Stimulated activated CD8-positive, alpha-beta memory T cell treated with anti-CD3 and anti-CD28 coated beads, Interleukin-2, amount 100 ng/mL, for 1 hour (primary cell): ENCODE measurements at regions not wholly inside any gene's neighbourhood (a gene's known extent, or its start where the extent isn't known, plus 50 kb on each side); places are given as distances from the start of the nearest gene placed in this dataset.

Experiments used
- DNase-seq, 2 donors: peaks; one replicate each; pipeline ENCODE4 v3.0.0-alpha.2; 2020; ENCODE audit warnings: low read depth in 2 of 2

GRCh38 chr9:90393365-90394152 lies 249.1 kb downstream of the DIRAS2 start:
- DNase-seq = no peak

DNA sequence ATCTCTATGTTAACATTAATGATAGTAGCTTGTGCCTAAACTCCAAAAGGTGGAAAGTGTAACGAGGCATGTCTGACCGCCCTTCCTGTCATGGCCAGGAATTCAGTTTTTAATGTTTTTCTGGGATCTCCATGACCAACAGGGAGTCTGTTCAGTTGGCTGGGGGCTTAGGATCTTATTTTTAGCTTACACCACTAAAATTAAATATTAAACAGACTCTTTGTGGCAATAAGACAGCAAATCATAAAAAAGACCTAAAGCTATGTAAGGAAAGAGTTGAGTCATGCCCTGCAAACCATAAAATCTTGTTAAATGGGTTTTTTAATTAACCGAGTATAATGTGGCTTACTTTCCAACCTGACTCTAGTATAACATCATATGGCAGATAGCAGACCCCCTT lies 247.8 kb downstream of the DIRAS2 start:
- DNase-seq = no peak

- DNase-seq = no peak
Observed at GRCh38 chr9:90400091-90400490, 242.5 kb downstream of the DIRAS2 start.

DNA sequence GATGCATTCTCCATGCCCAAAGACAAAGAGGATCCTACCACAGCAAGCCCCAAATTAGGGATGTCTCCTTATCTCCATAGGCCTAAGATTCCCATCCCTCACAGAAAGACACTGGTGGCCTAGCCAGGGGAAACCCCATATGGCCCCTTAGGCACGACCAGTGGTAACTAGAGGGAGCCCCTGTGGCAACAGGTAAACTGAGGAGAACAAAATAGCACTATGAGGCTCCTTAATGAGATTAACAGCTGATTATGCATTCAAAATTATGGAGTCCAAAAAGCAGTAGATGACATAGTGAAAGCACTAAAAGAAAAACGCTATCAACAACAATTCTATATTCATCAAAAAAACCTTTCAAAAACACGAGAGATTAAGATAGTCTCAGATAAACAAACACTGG lies 234.0 kb downstream of the DIRAS2 start:
- no peak for DNase-seq

GRCh38 chr9:90419221-90419851 lies 223.3 kb downstream of the DIRAS2 start:
- DNase-seq = no peak

DNA sequence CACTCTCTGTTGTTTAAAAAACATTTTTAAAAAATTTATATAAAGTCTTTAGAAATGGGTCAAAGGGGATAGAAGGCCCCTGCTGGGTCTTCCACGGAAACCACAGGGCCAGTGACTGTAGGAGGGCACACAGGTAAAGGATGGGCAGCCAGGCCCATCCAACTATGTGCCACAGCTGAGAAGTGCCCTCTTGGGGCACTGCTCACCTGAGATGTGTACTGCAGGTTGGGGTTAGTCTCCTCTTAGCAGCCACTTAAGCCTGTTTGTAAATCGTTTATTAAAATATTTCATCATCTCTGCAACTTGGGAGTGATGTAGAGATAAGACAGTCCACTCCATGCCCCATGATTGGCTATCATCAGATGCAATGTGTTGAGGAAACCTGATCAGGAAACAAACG lies 222.4 kb downstream of the DIRAS2 start:
- DNase-seq = no peak

DNA sequence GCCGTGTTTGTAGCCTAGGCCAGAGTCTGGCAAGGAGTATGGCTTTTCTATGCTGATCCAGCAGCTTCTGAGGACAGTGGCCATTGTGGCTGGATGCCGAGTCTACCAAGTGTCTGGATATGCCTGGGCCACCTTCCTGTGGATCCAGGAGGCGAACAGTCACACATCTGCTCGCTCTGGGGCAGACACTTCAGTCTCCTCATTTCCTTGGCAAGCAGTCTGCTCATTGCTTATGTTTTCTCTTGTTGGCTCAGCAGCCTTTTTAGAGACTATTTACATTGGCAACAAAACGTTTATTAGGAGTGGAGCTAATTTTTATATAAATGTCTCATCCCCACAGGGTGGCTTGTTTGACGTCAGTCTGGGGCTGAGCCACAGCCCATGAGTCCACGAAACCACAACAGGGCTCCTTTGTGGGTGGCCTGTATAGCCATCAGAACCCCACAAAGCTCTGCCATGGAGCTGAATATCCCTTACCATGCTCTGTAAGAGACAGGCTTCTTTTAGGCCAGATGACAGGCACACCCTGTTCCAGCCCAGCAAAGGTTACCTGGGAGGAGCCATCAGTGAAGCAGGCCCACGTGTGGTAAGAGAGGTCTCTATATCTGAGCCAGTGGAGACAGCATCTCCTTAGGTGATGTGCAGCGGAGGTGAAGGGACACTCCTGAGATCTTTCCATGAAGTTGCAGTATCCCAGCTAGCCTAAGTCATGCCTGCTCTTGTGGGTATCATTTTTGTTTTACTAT lies 221.7 kb downstream of the DIRAS2 start:
- DNase-seq = no peak

DNA sequence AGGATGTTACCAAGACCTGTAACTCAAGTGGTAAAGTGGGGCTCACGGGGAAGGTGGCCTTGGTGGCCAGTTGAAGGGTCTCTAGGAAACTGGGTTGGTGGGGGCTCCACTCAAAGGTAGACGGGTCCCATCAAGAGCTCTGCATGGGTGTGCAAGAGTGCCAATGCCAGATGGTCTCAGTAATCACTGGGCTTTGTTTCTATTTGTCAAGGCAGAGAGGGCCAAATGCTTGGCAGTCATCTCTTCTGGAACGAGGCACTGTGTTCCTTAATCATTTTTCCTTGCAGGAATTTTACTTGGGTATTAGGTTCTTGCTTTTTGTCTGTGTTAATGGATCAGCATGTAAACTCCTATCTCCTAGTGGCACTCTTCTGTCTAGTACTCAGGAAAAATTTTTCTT lies 220.8 kb downstream of the DIRAS2 start:
- DNase-seq = no peak

DNA sequence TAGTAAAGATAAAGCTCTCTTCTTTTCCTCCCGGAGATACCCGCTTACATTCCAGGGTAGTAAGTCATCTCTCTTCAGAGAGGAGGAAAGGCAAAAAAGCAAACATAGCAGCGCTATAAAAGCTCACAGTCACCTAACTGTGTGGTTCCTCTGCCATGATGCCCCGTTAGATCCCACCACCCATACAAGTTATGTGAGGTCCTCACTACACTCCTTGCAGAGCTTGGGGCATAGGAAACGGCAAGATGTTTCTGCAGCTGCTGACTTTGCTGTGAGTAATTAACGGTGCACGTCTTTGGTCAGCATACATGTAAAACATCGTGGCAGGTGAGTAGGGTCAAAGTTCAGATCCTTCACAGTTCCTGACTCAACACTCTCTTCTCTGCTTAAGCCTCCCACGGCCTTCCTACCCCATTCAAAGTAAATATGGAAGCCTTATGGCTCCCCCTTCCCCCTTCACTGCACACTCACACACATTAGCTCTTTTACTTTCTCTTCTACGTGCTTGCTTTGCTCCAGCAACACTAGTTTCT lies 218.9 kb downstream of the DIRAS2 start:
- no peak for DNase-seq

DNA sequence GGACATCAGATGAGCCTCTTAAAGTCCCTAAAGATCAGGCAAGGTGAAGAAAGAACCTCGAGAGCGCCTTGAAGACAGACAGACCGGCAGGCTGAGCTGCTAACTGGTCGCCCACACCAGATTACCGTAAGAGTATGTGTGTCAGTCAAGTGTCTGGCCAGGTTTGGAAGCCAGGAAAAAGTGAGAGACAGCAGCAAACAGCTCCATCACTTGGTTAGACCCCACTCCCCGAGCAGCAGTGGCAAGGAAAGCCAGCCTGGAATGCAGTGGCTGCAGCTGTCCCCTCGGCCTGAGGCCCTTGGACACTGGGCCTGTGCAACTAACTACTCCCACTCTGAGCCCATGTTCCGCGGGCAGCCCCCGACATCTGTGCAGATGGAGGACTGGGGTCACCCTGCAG lies 214.1 kb downstream of the DIRAS2 start:
- DNase-seq = no peak

GRCh38 chr9:90432951-90433350 lies 209.7 kb downstream of the DIRAS2 start:
- DNase-seq = no peak

GRCh38 chr9:90433398-90433941 lies 209.2 kb downstream of the DIRAS2 start:
- no peak for DNase-seq

GRCh38 chr9:90441814-90442213 lies 200.8 kb downstream of the DIRAS2 start:
- no peak for DNase-seq

- no peak for DNase-seq
Observed at GRCh38 chr9:90442723-90443122, 199.9 kb downstream of the DIRAS2 start.

DNA sequence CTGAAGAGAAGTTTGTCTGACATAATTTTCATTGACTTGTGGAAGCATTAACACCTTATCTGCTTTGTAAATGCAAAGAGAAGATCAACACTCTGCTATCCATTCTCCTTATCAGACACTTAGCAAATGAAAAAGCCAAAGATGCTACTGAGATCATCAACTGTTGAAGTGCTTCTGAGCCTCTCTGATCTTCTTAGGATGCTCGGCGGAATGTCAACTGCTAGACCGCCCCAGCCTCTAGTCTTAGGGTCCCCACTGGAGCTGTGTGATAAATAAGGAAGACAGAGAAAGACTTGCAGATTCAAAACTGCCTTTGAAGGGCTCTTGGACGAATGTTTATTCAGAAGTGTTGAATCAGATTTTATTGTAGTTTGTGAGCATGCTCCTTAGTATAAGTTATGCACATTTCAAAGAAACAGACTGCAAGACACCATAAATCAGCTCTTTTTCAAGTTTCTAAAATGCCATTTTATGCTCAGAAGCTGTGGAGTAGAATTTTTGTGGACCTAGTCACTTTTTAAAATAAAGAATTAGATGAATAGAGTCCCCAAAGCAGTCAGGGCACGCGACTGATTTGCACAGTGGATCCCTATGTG lies 197.9 kb downstream of the DIRAS2 start:
- DNase-seq = no peak

- no peak for DNase-seq
Observed at GRCh38 chr9:90445391-90445790, 197.2 kb downstream of the DIRAS2 start.

GRCh38 chr9:90446200-90446948 lies 196.2 kb downstream of the DIRAS2 start:
- no peak for DNase-seq

GRCh38 chr9:90447773-90448172 lies 194.9 kb downstream of the DIRAS2 start:
- DNase-seq = no peak

DNA sequence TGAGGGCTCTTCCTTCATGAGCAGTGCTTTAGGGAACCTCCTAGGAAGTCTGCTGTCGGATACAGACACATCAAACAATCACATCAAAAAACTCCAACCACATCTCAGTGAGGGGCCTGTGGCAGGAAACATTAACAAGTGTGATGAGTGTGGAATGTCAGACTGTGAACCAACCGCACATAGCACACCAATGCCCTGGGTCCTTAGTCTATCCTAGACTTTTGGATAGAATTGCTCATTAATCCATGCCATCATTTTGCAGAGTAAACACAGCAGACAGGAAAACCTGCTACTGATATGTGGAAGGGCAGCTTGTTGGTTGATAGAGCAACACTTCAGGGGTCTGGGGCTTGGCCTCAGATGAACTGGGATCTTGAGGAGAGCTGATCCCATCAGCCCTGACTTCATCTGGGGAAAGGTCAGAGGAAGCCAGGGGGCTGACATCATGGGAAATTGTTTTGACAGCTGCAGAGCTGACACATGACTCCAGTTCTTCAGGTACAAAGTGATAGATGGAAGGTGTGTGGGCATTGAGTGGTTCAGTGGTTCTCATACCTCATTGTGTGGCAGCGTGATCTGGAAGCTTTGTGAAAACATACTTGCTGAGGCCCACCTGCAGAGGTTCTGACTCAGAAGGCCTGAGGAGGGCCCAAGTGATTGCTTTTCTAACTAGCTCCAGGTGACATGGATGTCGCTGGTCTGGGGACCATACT lies 193.3 kb downstream of the DIRAS2 start:
- DNase-seq = no peak

GRCh38 chr9:90451804-90452203 lies 190.8 kb downstream of the DIRAS2 start:
- no peak for DNase-seq

GRCh38 chr9:90455316-90455715 lies 187.3 kb downstream of the DIRAS2 start:
- DNase-seq = no peak
